ENCODE measurements at regions not wholly inside any gene's neighbourhood (a gene's known extent, or its start where the extent isn't known, plus 50 kb on each side); places are given as distances from the start of the nearest gene placed in this dataset.
"Not testable (repeated sequence)": the region's sequence is repeated elsewhere in the genome, so short reads cannot be mapped to it uniquely, and the experiment has no call there.

DNA sequence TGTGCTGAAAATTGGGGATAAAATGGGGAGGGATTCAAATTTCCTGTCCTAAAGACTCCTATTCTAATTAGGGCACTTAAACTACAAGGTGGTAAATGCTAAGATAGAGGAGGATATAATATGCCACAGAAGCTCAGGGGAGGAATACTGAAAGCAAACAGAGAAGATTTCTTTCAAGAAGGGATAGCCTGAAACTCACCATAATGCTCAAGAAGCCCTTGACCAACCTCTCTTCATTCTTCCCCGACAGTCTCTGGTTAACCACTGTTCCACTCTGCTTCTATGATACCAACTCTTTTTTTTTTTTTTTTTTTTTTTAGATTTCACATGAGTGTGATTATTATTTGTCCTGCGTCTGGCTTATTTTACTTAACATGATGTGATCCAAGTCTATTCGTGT lies 398.2 kb upstream of the FRG2C start:
- H3K9ac ChIP-seq (ENCODE audit: low read depth in 1 of 2, low read length in 2 of 2), result no peak overlapping the region
- H3K36me3 ChIP-seq (ENCODE audit: control insufficient read depth in 1 of 2, insufficient read depth in 2 of 2, low read length in 2 of 2), result no peaks in the 10 kb centered on the region
- no peak overlapping the region for H3K27ac ChIP-seq (ENCODE audit: low read depth, low read length)
- H3K4me1 ChIP-seq (ENCODE audit: control insufficient read depth in 1 of 2, insufficient read depth in 2 of 2, low read length in 2 of 2), result no peaks in the 10 kb centered on the region
- H3K27me3 ChIP-seq (ENCODE audit: control insufficient read depth in 1 of 2, insufficient read depth in 2 of 2, low read length in 2 of 2), result no peaks in the 10 kb centered on the region
- H3K4me3 ChIP-seq (ENCODE audit: low read depth in 1 of 2, low read length in 2 of 2), result no peak overlapping the region
- H3K9me3 ChIP-seq (ENCODE audit: control insufficient read depth in 1 of 2, low read length in 2 of 2), result no peaks in the 10 kb centered on the region

DNA sequence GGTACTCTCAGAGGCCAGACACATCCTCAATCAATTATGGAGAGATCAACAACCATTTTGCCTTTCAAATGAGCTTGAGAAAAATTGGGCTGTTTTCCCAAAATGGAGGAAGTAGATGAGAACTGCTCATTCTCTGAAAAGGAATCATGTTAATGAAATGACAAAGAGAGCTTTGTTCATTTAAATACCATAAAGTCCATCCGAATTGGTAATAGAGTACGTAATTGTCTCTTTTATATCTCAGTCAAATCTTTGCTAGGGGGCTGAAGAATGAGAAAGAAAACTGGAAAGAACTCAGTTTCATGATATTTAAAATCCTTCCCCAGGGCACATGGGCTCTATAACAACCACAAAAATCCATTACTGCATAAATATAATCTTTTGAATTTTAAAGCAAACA lies 395.6 kb upstream of the FRG2C start:
- H3K27ac ChIP-seq (ENCODE audit: low read depth, low read length), result not testable (repeated sequence)

DNA sequence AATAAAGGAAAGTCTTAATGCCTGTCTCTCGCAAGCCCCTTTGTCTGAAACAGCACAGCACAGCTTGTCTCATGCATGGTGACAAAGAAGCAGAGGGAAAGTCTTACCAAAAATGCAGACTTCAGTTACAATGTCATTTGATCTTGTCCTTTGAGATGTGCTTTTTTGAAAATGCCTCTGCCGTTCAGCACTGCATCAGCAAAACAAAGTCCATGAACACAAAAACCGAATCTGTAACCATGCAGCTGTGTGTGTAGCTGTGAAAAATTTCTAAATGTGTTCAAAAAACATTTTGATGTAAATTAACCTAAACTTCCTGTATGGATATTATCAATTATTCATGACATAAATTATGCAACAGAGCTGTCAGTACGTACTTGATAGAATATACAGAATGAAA lies 391.9 kb upstream of the FRG2C start:
- not testable (repeated sequence) for H3K9me3 ChIP-seq (ENCODE audit: control insufficient read depth in 1 of 2, low read length in 2 of 2); H3K27ac ChIP-seq (ENCODE audit: low read depth, low read length); H3K4me1 ChIP-seq (ENCODE audit: control insufficient read depth in 1 of 2, insufficient read depth in 2 of 2, low read length in 2 of 2); H3K36me3 ChIP-seq (ENCODE audit: control insufficient read depth in 1 of 2, insufficient read depth in 2 of 2, low read length in 2 of 2); H3K4me3 ChIP-seq (ENCODE audit: low read depth in 1 of 2, low read length in 2 of 2); H3K9ac ChIP-seq (ENCODE audit: low read depth in 1 of 2, low read length in 2 of 2); H3K27me3 ChIP-seq (ENCODE audit: control insufficient read depth in 1 of 2, insufficient read depth in 2 of 2, low read length in 2 of 2)

More for the DNA sequence above, 395.6 kb upstream of the FRG2C start:
- not testable (repeated sequence) for H3K4me3 ChIP-seq (ENCODE audit: low read depth in 1 of 2, low read length in 2 of 2); H3K36me3 ChIP-seq (ENCODE audit: control insufficient read depth in 1 of 2, insufficient read depth in 2 of 2, low read length in 2 of 2); H3K27me3 ChIP-seq (ENCODE audit: control insufficient read depth in 1 of 2, insufficient read depth in 2 of 2, low read length in 2 of 2); H3K9ac ChIP-seq (ENCODE audit: low read depth in 1 of 2, low read length in 2 of 2); H3K9me3 ChIP-seq (ENCODE audit: control insufficient read depth in 1 of 2, low read length in 2 of 2); H3K4me1 ChIP-seq (ENCODE audit: control insufficient read depth in 1 of 2, insufficient read depth in 2 of 2, low read length in 2 of 2)

DNA sequence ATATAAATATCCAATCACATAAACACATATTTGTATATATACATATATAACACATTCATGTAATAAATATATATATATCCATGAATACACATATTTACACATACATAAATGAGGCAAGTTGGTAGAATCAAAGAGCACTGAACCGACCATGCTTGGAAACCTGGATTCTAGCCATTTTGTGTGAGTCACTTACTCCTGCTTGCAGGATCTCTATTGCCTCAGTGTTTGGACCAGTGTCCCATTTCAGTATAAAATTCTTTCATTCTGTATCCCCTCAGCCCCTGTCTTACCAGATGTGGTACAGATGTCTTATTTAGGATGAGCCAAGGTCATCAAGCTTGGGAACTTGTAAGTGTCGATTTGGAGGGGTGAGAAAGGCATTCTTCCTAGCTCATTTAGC lies 391.4 kb upstream of the FRG2C start:
- no peak overlapping the region for H3K27ac ChIP-seq (ENCODE audit: low read depth, low read length)
- H3K9ac ChIP-seq (ENCODE audit: low read depth in 1 of 2, low read length in 2 of 2), result no peak overlapping the region
- no peaks in the 10 kb centered on the region for H3K9me3 ChIP-seq (ENCODE audit: control insufficient read depth in 1 of 2, low read length in 2 of 2)
- H3K4me1 ChIP-seq (ENCODE audit: control insufficient read depth in 1 of 2, insufficient read depth in 2 of 2, low read length in 2 of 2), result no peaks in the 10 kb centered on the region
- no peak overlapping the region for H3K4me3 ChIP-seq (ENCODE audit: low read depth in 1 of 2, low read length in 2 of 2)
- no peaks in the 10 kb centered on the region for H3K27me3 ChIP-seq (ENCODE audit: control insufficient read depth in 1 of 2, insufficient read depth in 2 of 2, low read length in 2 of 2)
- H3K36me3 ChIP-seq (ENCODE audit: control insufficient read depth in 1 of 2, insufficient read depth in 2 of 2, low read length in 2 of 2), result no peaks in the 10 kb centered on the region

DNA sequence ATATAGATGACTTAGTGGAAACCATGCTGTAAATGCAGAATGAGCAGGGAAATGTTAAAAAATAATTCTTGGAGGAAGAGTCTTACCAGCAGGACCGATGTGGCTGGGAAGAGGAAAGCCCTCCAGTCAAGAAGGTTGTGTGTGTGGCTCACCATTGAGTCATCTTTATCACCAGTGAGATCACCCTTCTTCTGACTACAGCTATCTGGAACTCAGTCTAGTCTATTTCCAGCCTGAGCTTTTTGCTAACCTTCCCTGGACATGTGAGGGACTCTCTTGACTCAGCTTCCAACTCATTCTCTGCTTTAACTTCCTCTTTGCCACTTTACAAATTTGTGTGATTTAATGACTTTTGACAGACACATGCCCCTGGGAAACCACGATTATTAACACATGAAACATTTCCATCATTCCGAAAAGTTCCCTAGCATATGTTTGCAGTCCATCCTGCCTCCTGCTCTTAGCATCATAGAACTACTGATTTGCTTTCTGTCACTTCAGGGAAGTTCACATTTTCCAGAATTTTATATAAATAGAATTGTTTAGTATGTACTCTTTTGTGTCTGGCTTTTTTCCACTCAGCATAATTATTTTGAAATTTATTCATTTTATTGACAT lies 378.5 kb upstream of the FRG2C start:
- not testable (repeated sequence) for H3K27me3 ChIP-seq (ENCODE audit: control insufficient read depth in 1 of 2, insufficient read depth in 2 of 2, low read length in 2 of 2); H3K9ac ChIP-seq (ENCODE audit: low read depth in 1 of 2, low read length in 2 of 2); H3K4me3 ChIP-seq (ENCODE audit: low read depth in 1 of 2, low read length in 2 of 2); H3K9me3 ChIP-seq (ENCODE audit: control insufficient read depth in 1 of 2, low read length in 2 of 2); H3K36me3 ChIP-seq (ENCODE audit: control insufficient read depth in 1 of 2, insufficient read depth in 2 of 2, low read length in 2 of 2); H3K4me1 ChIP-seq (ENCODE audit: control insufficient read depth in 1 of 2, insufficient read depth in 2 of 2, low read length in 2 of 2); H3K27ac ChIP-seq (ENCODE audit: low read depth, low read length)

DNA sequence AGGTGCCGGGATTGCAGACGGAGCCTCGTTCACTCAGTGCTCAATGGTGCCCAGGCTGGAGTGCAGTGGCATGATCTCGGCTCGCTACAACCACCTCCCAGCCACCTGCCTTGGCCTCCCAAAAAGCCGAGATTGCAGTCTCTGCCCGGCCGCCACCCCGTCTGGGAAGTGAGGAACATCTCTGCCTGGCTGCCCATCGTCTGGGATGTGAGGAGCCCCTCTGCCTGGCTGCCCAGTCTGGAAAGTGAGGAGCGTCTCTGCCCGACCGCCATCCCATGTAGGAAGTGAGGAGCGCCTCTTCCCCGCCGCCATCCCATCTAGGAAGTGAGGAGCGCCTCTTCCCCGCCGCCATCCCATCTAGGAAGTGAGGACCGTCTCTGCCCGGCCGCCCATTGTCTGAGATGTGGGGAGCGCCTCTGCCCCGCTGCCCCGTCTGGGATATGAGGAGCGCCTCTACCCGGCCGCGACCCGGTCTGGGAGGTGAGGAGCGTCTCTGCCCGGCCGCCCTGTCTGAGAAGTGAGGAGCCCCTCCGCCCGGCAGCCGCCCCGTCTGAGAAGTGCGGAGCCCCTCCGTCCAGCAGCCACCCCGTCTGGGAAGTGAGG lies 375.1 kb upstream of the FRG2C start:
- H3K27ac ChIP-seq (ENCODE audit: low read depth, low read length); H3K36me3 ChIP-seq (ENCODE audit: control insufficient read depth in 1 of 2, insufficient read depth in 2 of 2, low read length in 2 of 2): not testable (repeated sequence)

DNA sequence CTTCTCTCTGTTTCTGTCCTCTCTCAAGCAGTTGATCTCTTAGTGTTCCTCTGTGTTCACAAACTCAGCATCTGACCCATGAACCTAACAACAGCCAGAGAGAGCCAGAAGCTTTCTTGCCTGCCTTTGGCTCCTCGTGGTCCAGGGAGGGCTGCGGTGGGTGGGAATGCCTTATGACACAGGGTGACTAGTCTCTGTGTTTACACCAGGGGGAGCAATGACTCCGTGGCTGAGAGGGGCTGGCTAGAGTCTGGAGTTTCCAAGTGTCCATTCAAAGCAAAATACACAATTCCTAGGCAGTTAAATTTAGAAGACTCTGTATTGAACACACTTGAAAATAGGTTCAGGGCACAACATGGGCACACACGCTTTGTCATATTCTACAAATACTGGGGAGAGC lies 370.0 kb upstream of the FRG2C start:
- Histone ChIP-seq H3K36me3 (ENCODE audit: control insufficient read depth in 1 of 2, insufficient read depth in 2 of 2, low read length in 2 of 2) (no peaks in the 10 kb centered on the region), H3K4me1 (ENCODE audit: control insufficient read depth in 1 of 2, insufficient read depth in 2 of 2, low read length in 2 of 2) (no peaks in the 10 kb centered on the region), H3K27me3 (ENCODE audit: control insufficient read depth in 1 of 2, insufficient read depth in 2 of 2, low read length in 2 of 2) (no peaks in the 10 kb centered on the region), H3K27ac (ENCODE audit: low read depth, low read length) (no peak overlapping the region), H3K4me3 (ENCODE audit: low read depth in 1 of 2, low read length in 2 of 2) (no peak overlapping the region), H3K9me3 (ENCODE audit: control insufficient read depth in 1 of 2, low read length in 2 of 2) (no peaks in the 10 kb centered on the region), H3K9ac (ENCODE audit: low read depth in 1 of 2, low read length in 2 of 2) (no peak overlapping the region)

More for the DNA sequence above, 375.1 kb upstream of the FRG2C start:
- not testable (repeated sequence) for H3K27me3 ChIP-seq (ENCODE audit: control insufficient read depth in 1 of 2, insufficient read depth in 2 of 2, low read length in 2 of 2); H3K4me3 ChIP-seq (ENCODE audit: low read depth in 1 of 2, low read length in 2 of 2); H3K4me1 ChIP-seq (ENCODE audit: control insufficient read depth in 1 of 2, insufficient read depth in 2 of 2, low read length in 2 of 2); H3K9ac ChIP-seq (ENCODE audit: low read depth in 1 of 2, low read length in 2 of 2); H3K9me3 ChIP-seq (ENCODE audit: control insufficient read depth in 1 of 2, low read length in 2 of 2)

DNA sequence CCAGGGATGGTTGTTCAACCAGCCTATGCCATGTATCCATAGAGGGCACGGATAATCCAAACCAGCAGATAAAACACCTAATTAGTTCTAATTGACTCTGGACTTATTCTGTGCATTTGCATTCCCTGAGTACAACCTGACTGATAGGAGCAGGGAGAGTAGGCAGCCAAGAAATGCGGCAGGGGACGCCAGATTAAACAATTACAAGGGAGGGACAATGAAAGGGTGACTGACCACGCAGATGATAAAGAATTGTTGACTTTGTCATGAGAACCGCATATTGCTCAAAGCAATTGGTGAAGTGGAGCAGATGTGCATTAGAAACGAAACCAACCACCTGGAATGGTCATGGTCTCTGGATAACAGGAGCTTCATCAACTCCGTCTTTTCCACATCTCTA lies 369.1 kb upstream of the FRG2C start:
- H3K36me3 ChIP-seq (ENCODE audit: control insufficient read depth in 1 of 2, insufficient read depth in 2 of 2, low read length in 2 of 2), result no peaks in the 10 kb centered on the region
- no peak overlapping the region for H3K4me3 ChIP-seq (ENCODE audit: low read depth in 1 of 2, low read length in 2 of 2)
- no peaks in the 10 kb centered on the region for H3K9me3 ChIP-seq (ENCODE audit: control insufficient read depth in 1 of 2, low read length in 2 of 2)
- no peaks in the 10 kb centered on the region for H3K27me3 ChIP-seq (ENCODE audit: control insufficient read depth in 1 of 2, insufficient read depth in 2 of 2, low read length in 2 of 2)
- no peak overlapping the region for H3K27ac ChIP-seq (ENCODE audit: low read depth, low read length)
- H3K4me1 ChIP-seq (ENCODE audit: control insufficient read depth in 1 of 2, insufficient read depth in 2 of 2, low read length in 2 of 2), result no peaks in the 10 kb centered on the region
- no peak overlapping the region for H3K9ac ChIP-seq (ENCODE audit: low read depth in 1 of 2, low read length in 2 of 2)

DNA sequence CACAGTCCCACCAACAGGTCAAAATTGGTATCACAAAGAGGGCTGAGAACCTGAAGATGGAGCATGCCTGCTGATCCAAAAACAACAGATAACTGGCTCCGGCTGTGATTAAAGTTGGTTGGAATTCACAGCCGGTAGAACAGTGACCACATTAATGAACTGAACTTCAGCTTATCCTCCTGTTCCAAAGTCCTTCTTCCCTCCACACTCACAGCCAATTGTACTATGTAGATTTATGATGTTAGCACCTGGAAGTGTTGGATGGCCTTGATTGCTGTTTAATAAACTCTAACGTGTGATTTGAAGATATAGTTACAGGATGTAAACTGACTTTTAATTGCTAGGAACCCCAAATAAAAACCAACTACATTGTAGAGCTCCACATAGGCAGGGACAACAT lies 367.3 kb upstream of the FRG2C start:
- H3K4me3 ChIP-seq (ENCODE audit: low read depth in 1 of 2, low read length in 2 of 2), result no peak overlapping the region
- H3K4me1 ChIP-seq (ENCODE audit: control insufficient read depth in 1 of 2, insufficient read depth in 2 of 2, low read length in 2 of 2), result no peaks in the 10 kb centered on the region
- no peaks in the 10 kb centered on the region for H3K36me3 ChIP-seq (ENCODE audit: control insufficient read depth in 1 of 2, insufficient read depth in 2 of 2, low read length in 2 of 2)
- H3K9me3 ChIP-seq (ENCODE audit: control insufficient read depth in 1 of 2, low read length in 2 of 2), result no peaks in the 10 kb centered on the region
- no peak overlapping the region for H3K9ac ChIP-seq (ENCODE audit: low read depth in 1 of 2, low read length in 2 of 2)
- no peak overlapping the region for H3K27ac ChIP-seq (ENCODE audit: low read depth, low read length)
- H3K27me3 ChIP-seq (ENCODE audit: control insufficient read depth in 1 of 2, insufficient read depth in 2 of 2, low read length in 2 of 2), result no peaks in the 10 kb centered on the region

DNA sequence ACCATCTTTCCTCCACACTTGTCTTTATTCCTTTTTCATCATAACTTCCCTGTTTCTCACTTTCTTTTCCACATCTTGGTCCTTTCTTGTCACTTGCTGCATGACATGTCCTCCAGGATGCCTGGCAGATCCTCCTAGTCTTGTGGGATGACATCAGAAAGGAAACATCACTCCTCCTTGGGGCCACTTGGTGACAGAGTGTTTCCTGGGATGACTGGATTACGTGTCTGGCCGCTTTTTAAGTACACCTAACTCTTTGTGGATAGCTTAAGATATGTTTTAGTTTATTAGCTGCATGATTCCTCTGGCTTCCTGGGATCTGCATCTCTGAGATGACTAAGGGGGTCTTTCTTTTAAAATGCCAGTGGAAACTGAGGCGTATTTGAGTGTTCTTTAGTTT lies 363.5 kb upstream of the FRG2C start:
- Histone ChIP-seq H3K4me3 (ENCODE audit: low read depth in 1 of 2, low read length in 2 of 2) (no peak overlapping the region), H3K27ac (ENCODE audit: low read depth, low read length) (no peak overlapping the region), H3K9ac (ENCODE audit: low read depth in 1 of 2, low read length in 2 of 2) (no peak overlapping the region), H3K36me3 (ENCODE audit: control insufficient read depth in 1 of 2, insufficient read depth in 2 of 2, low read length in 2 of 2) (no peaks in the 10 kb centered on the region), H3K9me3 (ENCODE audit: control insufficient read depth in 1 of 2, low read length in 2 of 2) (no peaks in the 10 kb centered on the region), H3K4me1 (ENCODE audit: control insufficient read depth in 1 of 2, insufficient read depth in 2 of 2, low read length in 2 of 2) (no peaks in the 10 kb centered on the region), H3K27me3 (ENCODE audit: control insufficient read depth in 1 of 2, insufficient read depth in 2 of 2, low read length in 2 of 2) (no peaks in the 10 kb centered on the region)

DNA sequence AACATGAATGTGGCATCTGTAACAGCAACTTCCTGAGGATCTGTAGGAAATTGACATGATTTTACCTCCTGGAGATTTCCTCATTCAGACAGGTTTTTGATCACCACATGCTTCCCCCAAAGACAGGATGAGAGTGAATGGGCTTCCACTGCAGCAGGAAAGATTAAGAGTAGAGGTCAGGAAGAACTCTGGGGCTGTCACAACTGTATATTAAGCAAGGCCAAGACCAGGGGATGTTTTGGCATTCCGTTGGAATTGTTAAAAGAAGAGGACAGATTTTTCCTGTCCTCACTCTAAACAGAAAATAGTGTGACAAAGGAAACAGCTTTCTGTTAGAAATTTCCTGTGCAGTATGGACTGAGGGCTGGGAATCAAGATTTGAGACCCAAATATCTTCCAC lies 363.1 kb upstream of the FRG2C start:
- not testable (repeated sequence) for H3K4me1 ChIP-seq (ENCODE audit: control insufficient read depth in 1 of 2, insufficient read depth in 2 of 2, low read length in 2 of 2); H3K27me3 ChIP-seq (ENCODE audit: control insufficient read depth in 1 of 2, insufficient read depth in 2 of 2, low read length in 2 of 2); H3K9me3 ChIP-seq (ENCODE audit: control insufficient read depth in 1 of 2, low read length in 2 of 2); H3K4me3 ChIP-seq (ENCODE audit: low read depth in 1 of 2, low read length in 2 of 2); H3K27ac ChIP-seq (ENCODE audit: low read depth, low read length); H3K36me3 ChIP-seq (ENCODE audit: control insufficient read depth in 1 of 2, insufficient read depth in 2 of 2, low read length in 2 of 2); H3K9ac ChIP-seq (ENCODE audit: low read depth in 1 of 2, low read length in 2 of 2)

All from duodenal mucosa (tissue), 2 donors.